HEK293 (cell line): ENCODE measurements at regions not wholly inside any gene's neighbourhood (a gene's known extent, or its start where the extent isn't known, plus 50 kb on each side); places are given as distances from the start of the nearest gene placed in this dataset.
"Not testable (repeated sequence)": the region's sequence is repeated elsewhere in the genome, so short reads cannot be mapped to it uniquely, and the experiment has no call there.

Experiments
- CTCF ChIA-PET: fragments of 350-600 bp; formaldehyde crosslinking; extraction: SDS; loops from one replicate; lab custom pipeline; 2021; ENCODE audit warnings: antibody characterized with exemption; lab: Yijun Ruan, JAX
- POLR2A ChIA-PET: fragments of 300-600 bp; formaldehyde crosslinking; extraction: SDS; loops from one replicate; lab custom pipeline; 2020; ENCODE audit warnings: antibody characterized with exemption, inconsistent platforms; lab: Yijun Ruan, JAX
- H3K27ac ChIP-seq: fragments of 200-500 bp; sonication (Bioruptor generic); 2 replicates; pipeline ENCODE4 v1.5.1; 2014; ENCODE audit warnings: low read depth, low read length, control low read depth, inconsistent platforms; ENCODE audit errors: extremely low read depth
- H3K36me3 ChIP-seq, 2 experiments: fragments of 200-500 bp in 1 of 2; sonication (Bioruptor generic) in 1 of 2; 1 replicate in 1 of 2; 2 replicates in 1 of 2; pipeline ENCODE4 v1.5.1; 2014 to 2017; ENCODE audit warnings: inconsistent platforms in 2 of 2, low read length in 2 of 2; ENCODE audit not compliant: control insufficient read depth in 2 of 2, insufficient read depth in 1 of 2
- H3K4me1 ChIP-seq: fragments of 200-500 bp; sonication (Bioruptor generic); 2 replicates; pipeline ENCODE4 v1.5.1; 2014; ENCODE audit warnings: mild to moderate bottlenecking, low read length, inconsistent platforms; ENCODE audit not compliant: control insufficient read depth, insufficient read depth
- H3K4me3 ChIP-seq: 2 replicates; pipeline ENCODE4 v1.5.1; 2011; ENCODE audit warnings: low read depth, mild to moderate bottlenecking, control low read depth, low read length, moderate library complexity
- H3K9me3 ChIP-seq: fragments of 200-500 bp; sonication (Bioruptor generic); 2 replicates; pipeline ENCODE4 v1.5.1; 2014; ENCODE audit warnings: low read depth, low read length, inconsistent platforms; ENCODE audit not compliant: control insufficient read depth, insufficient read depth
- GFI1B ChIP-seq: fragments of 450-650 bp; formaldehyde crosslinking; IDR thresholded peaks from 2 replicates; pipeline ENCODE4 v1.5.1; 2016; ENCODE audit warnings: missing biosample characterization, missing genetic modification characterization
- TRIM28 ChIP-seq: IDR thresholded peaks from 2 replicates; pipeline ENCODE4 v1.6.1; 2011; ENCODE audit warnings: low read length, control low read depth, borderline replicate concordance
- ZNF138 ChIP-seq: fragments of 450-650 bp; formaldehyde crosslinking; IDR thresholded peaks from 2 replicates; pipeline ENCODE4 v1.5.1; 2016; ENCODE audit warnings: missing biosample characterization, missing genetic modification characterization, borderline replicate concordance
- ZNF140 ChIP-seq: fragments of 450-650 bp; formaldehyde crosslinking; IDR thresholded peaks from 2 replicates; pipeline ENCODE4 v1.5.1; 2016; ENCODE audit warnings: missing biosample characterization, missing genetic modification characterization
- ZNF2 ChIP-seq: fragments of 450-650 bp; formaldehyde crosslinking; IDR thresholded peaks from 2 replicates; pipeline ENCODE4 v1.5.1; 2016; ENCODE audit warnings: missing biosample characterization, missing genetic modification characterization
- ZNF292 ChIP-seq: fragments of 450-650 bp; formaldehyde crosslinking; IDR thresholded peaks from 2 replicates; pipeline ENCODE4 v1.5.1; 2016; ENCODE audit warnings: low read depth, missing biosample characterization, missing genetic modification characterization, borderline replicate concordance
- ZNF37A ChIP-seq: fragments of 450-650 bp; IDR thresholded peaks from 2 replicates; pipeline ENCODE4 v1.5.1; 2018; ENCODE audit warnings: missing biosample characterization, missing genetic modification characterization
- ZNF394 ChIP-seq: fragments of 450-650 bp; formaldehyde crosslinking; IDR thresholded peaks from 2 replicates; pipeline ENCODE4 v1.5.1; 2016; ENCODE audit warnings: missing biosample characterization, missing genetic modification characterization, mild to moderate bottlenecking, moderate library complexity, borderline replicate concordance
- ZNF404 ChIP-seq: fragments of 450-650 bp; formaldehyde crosslinking; IDR thresholded peaks from 2 replicates; pipeline ENCODE4 v1.5.1; 2017; ENCODE audit warnings: missing biosample characterization, missing genetic modification characterization
- ZNF426 ChIP-seq: fragments of 450-650 bp; formaldehyde crosslinking; IDR thresholded peaks from 2 replicates; pipeline ENCODE4 v1.5.1; 2017; ENCODE audit warnings: missing biosample characterization, missing genetic modification characterization, mild to moderate bottlenecking, inconsistent platforms, moderate library complexity
- ZNF433 ChIP-seq: fragments of 450-650 bp; formaldehyde crosslinking; IDR thresholded peaks from 2 replicates; pipeline ENCODE4 v1.5.1; 2016; ENCODE audit warnings: missing biosample characterization, missing genetic modification characterization, low read depth
- ZNF555 ChIP-seq: fragments of 450-650 bp; formaldehyde crosslinking; conservative IDR thresholded peaks from 2 replicates; pipeline ENCODE4 v1.5.1; 2017; ENCODE audit warnings: missing biosample characterization, mild to moderate bottlenecking, missing genetic modification characterization, inconsistent platforms
- ZNF558 ChIP-seq: fragments of 450-650 bp; formaldehyde crosslinking; IDR thresholded peaks from 2 replicates; pipeline ENCODE4 v1.5.1; 2016; ENCODE audit warnings: missing biosample characterization, missing genetic modification characterization
- ZNF560 ChIP-seq: fragments of 450-650 bp; formaldehyde crosslinking; IDR thresholded peaks from 2 replicates; pipeline ENCODE4 v1.5.1; 2017; ENCODE audit warnings: missing biosample characterization, missing genetic modification characterization, borderline replicate concordance
- ZNF623 ChIP-seq: fragments of 450-650 bp; formaldehyde crosslinking; IDR thresholded peaks from 2 replicates; pipeline ENCODE4 v1.5.1; 2016; ENCODE audit warnings: missing biosample characterization, missing genetic modification characterization
- ZNF654 ChIP-seq: fragments of 450-650 bp; formaldehyde crosslinking; IDR thresholded peaks from 2 replicates; pipeline ENCODE4 v1.5.1; 2016; ENCODE audit warnings: low read depth, missing biosample characterization, missing genetic modification characterization
- ZXDB ChIP-seq: fragments of 450-650 bp; formaldehyde crosslinking; IDR thresholded peaks from 2 replicates; pipeline ENCODE4 v1.5.1; 2016; ENCODE audit warnings: missing biosample characterization, missing genetic modification characterization
- TF ChIP-seq, protein P1 (sequence below): fragments of 450-650 bp; formaldehyde crosslinking; IDR thresholded peaks from 2 replicates; pipeline ENCODE4 v1.5.1; 2016; ENCODE audit warnings: missing biosample characterization, missing genetic modification characterization
- TF ChIP-seq, protein P2 (sequence below): fragments of 450-650 bp; formaldehyde crosslinking; conservative IDR thresholded peaks from 2 replicates; pipeline ENCODE4 v1.5.1; 2016; ENCODE audit warnings: low read depth, missing biosample characterization, missing genetic modification characterization
- TF ChIP-seq, protein P3 (sequence below): fragments of 450-650 bp; formaldehyde crosslinking; IDR thresholded peaks from 2 replicates; pipeline ENCODE4 v1.5.1; 2016; ENCODE audit warnings: missing biosample characterization, missing genetic modification characterization

DNA sequence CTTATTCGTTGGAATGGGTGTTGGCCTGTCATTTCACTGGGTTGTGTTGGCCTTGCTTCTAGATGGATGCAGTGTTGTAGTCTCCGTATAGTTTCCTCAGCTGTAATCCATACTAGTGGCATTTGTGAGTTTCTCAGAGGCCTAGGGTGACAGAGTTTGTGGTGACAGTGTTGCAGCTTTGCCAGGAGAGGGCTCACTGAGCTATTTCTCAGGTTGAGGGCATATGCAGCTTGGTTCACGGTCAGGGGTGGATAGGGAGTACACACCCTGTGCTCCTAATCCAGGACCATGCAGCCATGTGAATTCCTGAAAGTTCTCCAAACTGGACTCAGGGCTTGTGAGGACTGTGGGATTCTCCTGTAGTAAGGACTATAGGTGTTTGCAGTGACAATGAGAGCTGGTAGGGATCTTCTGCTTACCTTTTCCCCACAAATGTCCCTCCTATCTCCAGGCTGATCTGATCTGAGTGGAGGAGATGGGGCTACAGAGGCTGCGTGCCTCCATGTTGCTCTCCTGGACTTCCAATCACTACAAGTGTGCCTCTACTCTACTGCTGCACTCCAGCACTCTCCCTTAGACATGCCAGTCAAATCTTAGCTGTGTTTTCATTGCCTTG lies 229.0 kb downstream of the STK31 start:
- POLR2A ChIA-PET = no interaction called here
- no peak overlapping the region for H3K27ac ChIP-seq
- H3K4me1 ChIP-seq = no peaks in the 10 kb centered on the region
- H3K4me3 ChIP-seq = no peak overlapping the region
- TF ChIP-seq ZNF404 (tag by site-specific recombination) = no peak
- TF ChIP-seq, protein P1, sequence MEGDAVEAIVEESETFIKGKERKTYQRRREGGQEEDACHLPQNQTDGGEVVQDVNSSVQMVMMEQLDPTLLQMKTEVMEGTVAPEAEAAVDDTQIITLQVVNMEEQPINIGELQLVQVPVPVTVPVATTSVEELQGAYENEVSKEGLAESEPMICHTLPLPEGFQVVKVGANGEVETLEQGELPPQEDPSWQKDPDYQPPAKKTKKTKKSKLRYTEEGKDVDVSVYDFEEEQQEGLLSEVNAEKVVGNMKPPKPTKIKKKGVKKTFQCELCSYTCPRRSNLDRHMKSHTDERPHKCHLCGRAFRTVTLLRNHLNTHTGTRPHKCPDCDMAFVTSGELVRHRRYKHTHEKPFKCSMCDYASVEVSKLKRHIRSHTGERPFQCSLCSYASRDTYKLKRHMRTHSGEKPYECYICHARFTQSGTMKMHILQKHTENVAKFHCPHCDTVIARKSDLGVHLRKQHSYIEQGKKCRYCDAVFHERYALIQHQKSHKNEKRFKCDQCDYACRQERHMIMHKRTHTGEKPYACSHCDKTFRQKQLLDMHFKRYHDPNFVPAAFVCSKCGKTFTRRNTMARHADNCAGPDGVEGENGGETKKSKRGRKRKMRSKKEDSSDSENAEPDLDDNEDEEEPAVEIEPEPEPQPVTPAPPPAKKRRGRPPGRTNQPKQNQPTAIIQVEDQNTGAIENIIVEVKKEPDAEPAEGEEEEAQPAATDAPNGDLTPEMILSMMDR = peak; percentile 39; the same call in 1 of the 2 replicates
- no peak for TF ChIP-seq ZNF138 (tag by site-specific recombination)
- peak; percentile 56 for TF ChIP-seq ZNF654 (tag by site-specific recombination)
- TF ChIP-seq ZNF2 (tag by site-specific recombination) = peak; percentile 77
- no peak for TF ChIP-seq ZNF37A (tag by site-specific recombination)
- TF ChIP-seq, protein P2, sequence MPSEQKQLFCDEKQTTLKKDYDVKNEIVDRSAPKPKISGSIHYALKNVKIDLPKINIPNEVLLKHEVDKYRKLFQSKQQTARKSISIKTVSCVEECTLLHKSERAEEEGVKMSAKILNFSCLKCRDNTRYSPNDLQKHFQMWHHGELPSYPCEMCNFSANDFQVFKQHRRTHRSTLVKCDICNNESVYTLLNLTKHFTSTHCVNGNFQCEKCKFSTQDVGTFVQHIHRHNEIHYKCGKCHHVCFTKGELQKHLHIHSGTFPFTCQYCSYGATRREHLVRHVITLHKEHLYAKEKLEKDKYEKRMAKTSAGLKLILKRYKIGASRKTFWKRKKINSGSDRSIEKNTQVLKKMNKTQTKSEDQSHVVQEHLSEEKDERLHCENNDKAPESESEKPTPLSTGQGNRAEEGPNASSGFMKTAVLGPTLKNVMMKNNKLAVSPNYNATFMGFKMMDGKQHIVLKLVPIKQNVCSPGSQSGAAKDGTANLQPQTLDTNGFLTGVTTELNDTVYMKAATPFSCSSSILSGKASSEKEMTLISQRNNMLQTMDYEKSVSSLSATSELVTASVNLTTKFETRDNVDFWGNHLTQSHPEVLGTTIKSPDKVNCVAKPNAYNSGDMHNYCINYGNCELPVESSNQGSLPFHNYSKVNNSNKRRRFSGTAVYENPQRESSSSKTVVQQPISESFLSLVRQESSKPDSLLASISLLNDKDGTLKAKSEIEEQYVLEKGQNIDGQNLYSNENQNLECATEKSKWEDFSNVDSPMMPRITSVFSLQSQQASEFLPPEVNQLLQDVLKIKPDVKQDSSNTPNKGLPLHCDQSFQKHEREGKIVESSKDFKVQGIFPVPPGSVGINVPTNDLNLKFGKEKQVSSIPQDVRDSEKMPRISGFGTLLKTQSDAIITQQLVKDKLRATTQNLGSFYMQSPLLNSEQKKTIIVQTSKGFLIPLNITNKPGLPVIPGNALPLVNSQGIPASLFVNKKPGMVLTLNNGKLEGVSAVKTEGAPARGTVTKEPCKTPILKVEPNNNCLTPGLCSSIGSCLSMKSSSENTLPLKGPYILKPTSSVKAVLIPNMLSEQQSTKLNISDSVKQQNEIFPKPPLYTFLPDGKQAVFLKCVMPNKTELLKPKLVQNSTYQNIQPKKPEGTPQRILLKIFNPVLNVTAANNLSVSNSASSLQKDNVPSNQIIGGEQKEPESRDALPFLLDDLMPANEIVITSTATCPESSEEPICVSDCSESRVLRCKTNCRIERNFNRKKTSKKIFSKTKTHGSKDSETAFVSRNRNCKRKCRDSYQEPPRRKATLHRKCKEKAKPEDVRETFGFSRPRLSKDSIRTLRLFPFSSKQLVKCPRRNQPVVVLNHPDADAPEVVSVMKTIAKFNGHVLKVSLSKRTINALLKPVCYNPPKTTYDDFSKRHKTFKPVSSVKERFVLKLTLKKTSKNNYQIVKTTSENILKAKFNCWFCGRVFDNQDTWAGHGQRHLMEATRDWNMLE (tag by site-specific recombination) = no peak
- 0 out of 2 replicates have a peak, but pooled peaks have one; percentile 54 for TF ChIP-seq TRIM28
- CTCF ChIA-PET = interaction anchor here (0.5 to 1.9 kb wide), 21 partner anchors 8 to 1821 kb away, joined by 3 to 13 read pairs (median 3); no protein-coding TSS in a partner anchor
- no peaks in the 10 kb centered on the region for H3K9me3 ChIP-seq
- no peaks in the 10 kb centered on the region for H3K36me3 ChIP-seq

DNA sequence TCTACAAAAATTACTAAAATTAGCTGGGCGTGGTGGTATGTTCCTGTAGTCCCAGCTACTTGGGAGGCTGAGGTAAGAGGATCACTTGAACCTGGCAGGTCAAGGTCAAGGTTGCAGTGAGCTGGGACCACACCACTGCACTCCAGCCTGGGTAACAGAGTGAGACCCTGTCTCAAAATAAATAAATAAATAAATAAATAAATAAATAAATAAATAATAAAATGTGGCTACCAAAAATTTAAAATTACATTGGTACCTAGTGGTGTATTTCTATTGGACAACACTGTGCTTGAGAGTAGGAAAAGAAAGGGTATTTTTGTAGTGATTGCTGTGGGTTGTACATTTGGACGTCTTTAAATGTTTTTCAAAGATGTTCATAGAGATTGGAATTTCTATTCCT lies 229.7 kb downstream of the STK31 start:
- POLR2A ChIA-PET, H3K4me3 ChIP-seq, H3K36me3 ChIP-seq, H3K4me1 ChIP-seq, H3K9me3 ChIP-seq, H3K27ac ChIP-seq: not testable (repeated sequence)
- CTCF ChIA-PET = interaction anchor here (0.5 to 1.9 kb wide), 7 partner anchors 9 to 1594 kb away, joined by 3 to 13 read pairs (median 4); no protein-coding TSS in a partner anchor
- TF ChIP-seq ZNF558 (tag by site-specific recombination) (0 out of 2 replicates have a peak, but pooled peaks have one; percentile 23), ZXDB (tag by site-specific recombination) (0 out of 2 replicates have a peak, but pooled peaks have one; percentile 23), ZNF292 (tag by site-specific recombination) (0 out of 2 replicates have a peak, but pooled peaks have one; percentile 17), GFI1B (tag by site-specific recombination) (0 out of 2 replicates have a peak, but pooled peaks have one; percentile 31), ZNF426 (tag by site-specific recombination) (peak; percentile 78), ZNF140 (tag by site-specific recombination) (peak; percentile 46; the same call in 1 of the 2 replicates), ZNF555 (tag by site-specific recombination) (peak; percentile 70), ZNF433 (peak; percentile 65), ZNF560 (tag by site-specific recombination) (peak; percentile 46; the same call in 1 of the 2 replicates), ZNF654 (tag by site-specific recombination) (peak; percentile 23; the same call in 1 of the 2 replicates), ZNF394 (tag by site-specific recombination) (peak; percentile 87), ZNF623 (peak; percentile 55)
- TF ChIP-seq, protein P3, sequence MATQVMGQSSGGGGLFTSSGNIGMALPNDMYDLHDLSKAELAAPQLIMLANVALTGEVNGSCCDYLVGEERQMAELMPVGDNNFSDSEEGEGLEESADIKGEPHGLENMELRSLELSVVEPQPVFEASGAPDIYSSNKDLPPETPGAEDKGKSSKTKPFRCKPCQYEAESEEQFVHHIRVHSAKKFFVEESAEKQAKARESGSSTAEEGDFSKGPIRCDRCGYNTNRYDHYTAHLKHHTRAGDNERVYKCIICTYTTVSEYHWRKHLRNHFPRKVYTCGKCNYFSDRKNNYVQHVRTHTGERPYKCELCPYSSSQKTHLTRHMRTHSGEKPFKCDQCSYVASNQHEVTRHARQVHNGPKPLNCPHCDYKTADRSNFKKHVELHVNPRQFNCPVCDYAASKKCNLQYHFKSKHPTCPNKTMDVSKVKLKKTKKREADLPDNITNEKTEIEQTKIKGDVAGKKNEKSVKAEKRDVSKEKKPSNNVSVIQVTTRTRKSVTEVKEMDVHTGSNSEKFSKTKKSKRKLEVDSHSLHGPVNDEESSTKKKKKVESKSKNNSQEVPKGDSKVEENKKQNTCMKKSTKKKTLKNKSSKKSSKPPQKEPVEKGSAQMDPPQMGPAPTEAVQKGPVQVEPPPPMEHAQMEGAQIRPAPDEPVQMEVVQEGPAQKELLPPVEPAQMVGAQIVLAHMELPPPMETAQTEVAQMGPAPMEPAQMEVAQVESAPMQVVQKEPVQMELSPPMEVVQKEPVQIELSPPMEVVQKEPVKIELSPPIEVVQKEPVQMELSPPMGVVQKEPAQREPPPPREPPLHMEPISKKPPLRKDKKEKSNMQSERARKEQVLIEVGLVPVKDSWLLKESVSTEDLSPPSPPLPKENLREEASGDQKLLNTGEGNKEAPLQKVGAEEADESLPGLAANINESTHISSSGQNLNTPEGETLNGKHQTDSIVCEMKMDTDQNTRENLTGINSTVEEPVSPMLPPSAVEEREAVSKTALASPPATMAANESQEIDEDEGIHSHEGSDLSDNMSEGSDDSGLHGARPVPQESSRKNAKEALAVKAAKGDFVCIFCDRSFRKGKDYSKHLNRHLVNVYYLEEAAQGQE = peak; percentile 50; the same call in 1 of the 2 replicates
